Spleen (tissue), 11 donors: ENCODE measurements at regions not wholly inside any gene's neighbourhood (a gene's known extent, or its start where the extent isn't known, plus 50 kb on each side); places are given as distances from the start of the nearest gene placed in this dataset.

ENCODE experiments used
- DNase-seq: peaks from one replicate; pipeline ENCODE4 v3.0.0-alpha.2; 2020
- H3K27ac ChIP-seq, 8 donors: fragments of 200-600 bp; sonication (generic) in 7 of 8; 1 replicate in 4 of 8; 2 replicates in 4 of 8; pipeline versions ENCODE4 v1.5.0 to v1.8.0; 2016 to 2021; ENCODE audit warnings: inconsistent platforms in 4 of 8, mild to moderate bottlenecking in 4 of 8, moderate library complexity in 1 of 8
- H3K27me3 ChIP-seq, 7 donors: fragments of 200-600 bp; sonication (generic) in 6 of 7; replicated peaks in 1 of 7; 1 replicate in 4 of 7; 2 replicates in 3 of 7; pipeline versions ENCODE4 v1.5.0 to v1.8.0; 2016 to 2021; ENCODE audit warnings: inconsistent platforms in 3 of 7, mild to moderate bottlenecking in 1 of 7
- H3K36me3 ChIP-seq, 6 donors: fragments of 200-600 bp; sonication (generic) in 5 of 6; 1 replicate in 4 of 6; 2 replicates in 2 of 6; pipeline versions ENCODE4 v1.5.0 to v1.8.0; 2016 to 2021; ENCODE audit warnings: inconsistent platforms in 2 of 6
- H3K4me1 ChIP-seq, 6 donors: fragments of 200-600 bp; sonication (generic) in 5 of 6; 1 replicate in 3 of 6; 2 replicates in 3 of 6; pipeline versions ENCODE4 v1.5.0 to v1.8.0; 2016 to 2021; ENCODE audit warnings: inconsistent platforms in 3 of 6
- H3K4me3 ChIP-seq, 8 donors: fragments of 200-600 bp; sonication (generic) in 7 of 8; 1 replicate in 4 of 8; 2 replicates in 4 of 8; pipeline versions ENCODE4 v1.5.0 to v1.8.0; 2016 to 2021; ENCODE audit warnings: inconsistent platforms in 4 of 8, mild to moderate bottlenecking in 4 of 8, moderate library complexity in 2 of 8
- H3K9me3 ChIP-seq, 8 donors: fragments of 200-600 bp; sonication (generic) in 7 of 8; 1 replicate in 4 of 8; 2 replicates in 4 of 8; pipeline versions ENCODE4 v1.5.0 to v1.8.0; 2016 to 2021; ENCODE audit warnings: inconsistent platforms in 4 of 8
- POLR2A ChIP-seq, 3 donors: fragments of 450-650 bp; IDR thresholded peaks; one replicate each; pipeline ENCODE4 v1.5.1; 2017; ENCODE audit warnings: antibody characterized with exemption in 3 of 3, mild to moderate bottlenecking in 1 of 3
- POLR2AphosphoS5 ChIP-seq, 3 donors: sonication (generic); formaldehyde crosslinking; IDR thresholded peaks; one replicate each; pipeline ENCODE4 v1.5.1; 2017; ENCODE audit warnings: antibody characterized with exemption in 3 of 3
- WGBS, 5 donors: extraction: QIAGEN DNeasy Blood & Tissue Kit in 3 of 5; methylation state at CpG; one replicate each; pipeline versions ENCODE4 v1.1.5 to v1.1.7; 2013 to 2018; 5-methylcytosine and 5-hydroxymethylcytosine counted together
- intact Hi-C: fragments of 100-400 bp; cut with DNase I; formaldehyde crosslinking; loops from one replicate; pipeline ENCODE4 v1.15.0; 2023; ENCODE audit warnings: low total_unique reads
- TF ChIP-seq, protein P1 (sequence below), 11 experiments: fragments of 200-600 bp in 7 of 11; fragments of 450-650 bp in 4 of 11; sonication (generic) in 4 of 11; IDR thresholded peaks in 8 of 11; conservative IDR thresholded peaks in 3 of 11; 1 replicate in 7 of 11; 2 replicates in 4 of 11; pipeline versions ENCODE4 v1.4.0 to v1.8.0; 2016 to 2021; ENCODE audit warnings: antibody characterized with exemption in 11 of 11, inconsistent platforms in 4 of 11, mild to moderate bottlenecking in 1 of 11
- donor health status: healthy with polysubstance abuse.
- donor health status: DM: no; HTN: no; CAD: no; lungs with moderate emphysema.
- donor health status: DM: no; HTN: no; CAD: no.
- donor health status: Bipolar disorder and iron deficiency.
- donor health status: healthy.
- donor health status: DM: no; HTN: no; CAD: no.
- donor health status: DM: yes; HTN: yes; CAD: no.

DNA sequence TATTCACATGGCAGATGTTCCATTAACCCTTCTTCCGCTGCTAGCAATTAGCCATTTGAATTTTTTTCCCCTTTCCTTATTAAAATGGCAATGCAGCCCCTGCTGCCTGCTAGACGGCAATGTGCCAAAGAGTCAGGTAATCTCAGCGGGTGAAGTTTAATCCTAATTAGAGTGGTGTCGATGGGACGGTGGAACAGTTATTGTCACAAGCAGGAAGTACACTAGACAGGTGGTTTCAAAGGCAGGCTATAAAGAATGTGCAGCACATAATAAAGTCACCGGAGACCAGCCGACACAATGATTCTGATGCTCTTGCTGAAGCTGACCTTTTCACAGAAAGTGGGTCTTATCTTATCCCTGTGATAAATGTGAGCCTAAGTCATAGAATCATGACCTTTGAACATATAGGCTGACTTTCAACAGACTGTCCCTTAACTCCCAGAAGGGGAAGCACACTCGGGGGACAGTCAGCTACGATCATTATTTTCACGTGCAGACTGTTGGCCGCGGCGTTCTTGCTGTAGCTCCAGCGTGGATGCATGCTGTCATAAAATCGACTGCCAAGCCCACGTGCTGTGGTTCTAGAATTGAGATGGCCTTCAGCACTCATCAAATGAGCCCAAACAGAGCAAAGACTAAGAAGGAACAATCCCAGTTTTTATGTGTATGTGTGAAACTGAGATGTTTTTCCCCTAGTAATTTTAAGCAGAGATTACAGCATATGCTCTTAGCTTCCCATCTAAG, 926.2 kb upstream of the SOX11 start:
- Histone ChIP-seq H3K4me1 (no peaks in the 10 kb centered on the region), H3K27me3 (no peaks in the 10 kb centered on the region), H3K27ac (no peak overlapping the region), H3K4me3 (no peak overlapping the region), H3K36me3 (no peaks in the 10 kb centered on the region), H3K9me3 (peaks cover 0 to 1% (median 0%) of the 10 kb centered on the region in 8 donors)
- DNase-seq = no peak
- whole genome bisulfite sequencing, 5 donors = 73 to 83% (median 81%) methylated on average over 16 of the region's 16 CpGs
- intact Hi-C loops = no loop called here
- no peak for TF ChIP-seq POLR2A (IDR thresholded peaks at IDR 0.05)
- TF ChIP-seq POLR2AphosphoS5 (IDR thresholded peaks at IDR 0.05) = no peak
- TF ChIP-seq, protein P1, sequence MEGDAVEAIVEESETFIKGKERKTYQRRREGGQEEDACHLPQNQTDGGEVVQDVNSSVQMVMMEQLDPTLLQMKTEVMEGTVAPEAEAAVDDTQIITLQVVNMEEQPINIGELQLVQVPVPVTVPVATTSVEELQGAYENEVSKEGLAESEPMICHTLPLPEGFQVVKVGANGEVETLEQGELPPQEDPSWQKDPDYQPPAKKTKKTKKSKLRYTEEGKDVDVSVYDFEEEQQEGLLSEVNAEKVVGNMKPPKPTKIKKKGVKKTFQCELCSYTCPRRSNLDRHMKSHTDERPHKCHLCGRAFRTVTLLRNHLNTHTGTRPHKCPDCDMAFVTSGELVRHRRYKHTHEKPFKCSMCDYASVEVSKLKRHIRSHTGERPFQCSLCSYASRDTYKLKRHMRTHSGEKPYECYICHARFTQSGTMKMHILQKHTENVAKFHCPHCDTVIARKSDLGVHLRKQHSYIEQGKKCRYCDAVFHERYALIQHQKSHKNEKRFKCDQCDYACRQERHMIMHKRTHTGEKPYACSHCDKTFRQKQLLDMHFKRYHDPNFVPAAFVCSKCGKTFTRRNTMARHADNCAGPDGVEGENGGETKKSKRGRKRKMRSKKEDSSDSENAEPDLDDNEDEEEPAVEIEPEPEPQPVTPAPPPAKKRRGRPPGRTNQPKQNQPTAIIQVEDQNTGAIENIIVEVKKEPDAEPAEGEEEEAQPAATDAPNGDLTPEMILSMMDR (IDR thresholded peaks at IDR 0.05 in 8 of 11, conservative IDR thresholded peaks at IDR 0.05 in 3 of 11) = no peak

GRCh38 chr2:4775668-4776067, 916.5 kb upstream of the SOX11 start:
- H3K4me3 ChIP-seq = no peak overlapping the region
- TF ChIP-seq POLR2A (IDR thresholded peaks at IDR 0.05) (no peak), POLR2AphosphoS5 (IDR thresholded peaks at IDR 0.05) (no peak)
- TF ChIP-seq, protein P1 (IDR thresholded peaks at IDR 0.05 in 8 of 11, conservative IDR thresholded peaks at IDR 0.05 in 3 of 11) = no peak
- intact Hi-C loops = no loop called here
- H3K4me1 ChIP-seq = no peaks in the 10 kb centered on the region
- peaks cover 0 to 28% (median 2%) of the 10 kb centered on the region in 8 donors for H3K9me3 ChIP-seq
- no peaks in the 10 kb centered on the region for H3K36me3 ChIP-seq
- H3K27ac ChIP-seq = no peak overlapping the region
- no peaks in the 10 kb centered on the region for H3K27me3 ChIP-seq
- DNase-seq = no peak
- WGBS, 5 donors = 87 to 96% (median 93%) methylated on average over 2 of the region's 2 CpGs

- intact Hi-C loops = no loop called here
Measured at GRCh38 chr2:4780679-4781078, 911.5 kb upstream of the SOX11 start.

DNA sequence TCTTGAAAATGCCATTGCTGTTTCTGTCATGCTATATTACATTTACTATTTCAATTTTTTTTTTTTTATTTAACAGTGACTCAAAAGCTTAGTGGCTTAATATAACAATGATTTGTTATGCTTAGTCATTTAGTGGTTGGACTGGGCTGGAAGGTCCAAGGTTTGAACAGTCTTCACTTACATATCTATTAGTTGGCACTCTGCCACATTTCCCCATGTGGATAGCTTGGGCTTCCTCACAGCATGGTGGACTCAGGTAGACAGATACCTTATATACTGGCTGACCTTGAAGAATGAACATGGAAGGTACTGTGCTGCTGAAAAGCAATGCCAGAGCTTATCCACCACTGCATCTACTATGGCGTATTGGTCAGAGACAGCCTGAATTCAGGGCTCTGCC, 909.5 kb upstream of the SOX11 start:
- intact Hi-C loops = no loop called here
- Histone ChIP-seq H3K4me3 (no peak overlapping the region), H3K27ac (no peak overlapping the region), H3K9me3 (peaks cover under 1 to 45% (median 16%) of the 10 kb centered on the region in 8 donors), H3K4me1 (no peaks in the 10 kb centered on the region), H3K27me3 (no peaks in the 10 kb centered on the region), H3K36me3 (no peaks in the 10 kb centered on the region)
- 82 to 93% (median 92%) methylated on average over 1 of the region's 1 CpG for WGBS, 5 donors
- no peak for DNase-seq
- TF ChIP-seq, protein P1 (IDR thresholded peaks at IDR 0.05 in 8 of 11, conservative IDR thresholded peaks at IDR 0.05 in 3 of 11) = no peak
- TF ChIP-seq POLR2AphosphoS5 (IDR thresholded peaks at IDR 0.05) (no peak), POLR2A (IDR thresholded peaks at IDR 0.05) (no peak)

More at GRCh38 chr2:4780679-4781078, 911.5 kb upstream of the SOX11 start:
- H3K27ac ChIP-seq = no peak overlapping the region
- H3K9me3 ChIP-seq = peaks cover 0 to 33% (median 13%) of the 10 kb centered on the region in 8 donors
- H3K27me3 ChIP-seq = no peaks in the 10 kb centered on the region
- WGBS, 5 donors = 65 to 86% (median 74%) methylated on average over 3 of the region's 3 CpGs
- no peak for DNase-seq
- no peaks in the 10 kb centered on the region for H3K4me1 ChIP-seq
- TF ChIP-seq, protein P1 (IDR thresholded peaks at IDR 0.05 in 8 of 11, conservative IDR thresholded peaks at IDR 0.05 in 3 of 11) = no peak
- TF ChIP-seq POLR2A (IDR thresholded peaks at IDR 0.05) (no peak), POLR2AphosphoS5 (IDR thresholded peaks at IDR 0.05) (no peak)
- H3K4me3 ChIP-seq = no peak overlapping the region
- H3K36me3 ChIP-seq = no peaks in the 10 kb centered on the region
